ENCODE measurements at regions not wholly inside any gene's neighbourhood (a gene's known extent, or its start where the extent isn't known, plus 50 kb on each side); places are given as distances from the start of the nearest gene placed in this dataset.

DNA sequence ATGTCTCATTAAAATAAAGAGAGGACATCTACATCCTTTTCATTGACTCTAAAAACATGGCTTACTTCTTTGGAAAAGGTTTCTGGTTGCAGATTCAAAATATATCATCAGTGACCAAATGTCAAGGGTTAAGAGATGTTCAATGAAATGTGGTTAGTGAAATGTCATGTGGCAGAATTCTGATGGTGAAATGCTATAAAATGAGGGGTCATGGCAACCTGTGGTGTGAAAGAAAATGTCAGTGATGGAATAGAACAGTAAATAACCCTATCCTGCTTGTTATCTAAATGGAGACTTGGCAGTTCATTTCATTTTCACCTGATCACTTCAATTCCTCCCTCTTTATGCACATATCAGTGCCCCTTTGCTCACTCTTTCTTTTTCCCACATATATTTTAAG is 79.4 kb downstream of the TFPI2 start:
- no peaks in the 10 kb centered on the region for H3K23me2 ChIP-seq (ENCODE audit: insufficient read length, low read depth, low read length, poor library complexity, severe bottlenecking)
- no peaks in the 10 kb centered on the region for H4K20me1 ChIP-seq (ENCODE audit: control insufficient read depth, insufficient read depth, insufficient read length)
- H2BK15ac ChIP-seq (ENCODE audit: low read depth, low read length) = no peak overlapping the region
- no peak overlapping the region for H4K91ac ChIP-seq (ENCODE audit: insufficient read length, low read depth, low read length)
- Mint-ChIP-seq H3K36me3 (ENCODE audit: insufficient read depth in 1 of 3, low read depth in 3 of 3) (no peaks in the 10 kb centered on the region; a peak in 1 of 7 replicates), H3K4me3 (no peak overlapping the region), H3K9me3 (no peaks in the 10 kb centered on the region), H3K27ac (no peak overlapping the region), H3K4me1 (peaks cover 0 to 1% of the 10 kb centered on the region in 2 experiments; a peak in 1 of 4 replicates), H3K27me3 (ENCODE audit: low read depth) (no peaks in the 10 kb centered on the region)
- no peaks in the 10 kb centered on the region for H3K4me1 ChIP-seq (ENCODE audit: insufficient read depth, low read length)
- no peak overlapping the region for H3K4me2 ChIP-seq (ENCODE audit: insufficient read depth, insufficient read length, low read length)
- no peak overlapping the region for H3K56ac ChIP-seq (ENCODE audit: insufficient read length, low read depth, low read length)
- no peaks in the 10 kb centered on the region for H3K79me2 ChIP-seq (ENCODE audit: insufficient read depth, low read length)
- H3T11ph ChIP-seq (ENCODE audit: low read length) = no peak overlapping the region
- no peaks in the 10 kb centered on the region for H3K79me1 ChIP-seq (ENCODE audit: insufficient read depth, low read depth, low read length, poor library complexity, severe bottlenecking)
- H3K27ac ChIP-seq (ENCODE audit: insufficient read length, low read depth, low read length) = no peak overlapping the region
- H3K9ac ChIP-seq (ENCODE audit: extremely low read depth, insufficient read length, low read length) = no peak overlapping the region
- H3K14ac ChIP-seq (ENCODE audit: insufficient read depth, low read length) = no peak overlapping the region
- H4K8ac ChIP-seq (replicated peaks; ENCODE audit: insufficient read length, low read depth, low read length) = no peak overlapping the region
- H2BK5ac ChIP-seq (ENCODE audit: insufficient read length, low read length) = no peak overlapping the region
- no peak for DNase-seq
- H4K5ac ChIP-seq (ENCODE audit: insufficient read length, low read depth, low read length) = no peak overlapping the region
- H2BK20ac ChIP-seq (ENCODE audit: low read depth, low read length, poor library complexity, severe bottlenecking) = no peak overlapping the region
- no peak overlapping the region for H3K18ac ChIP-seq (ENCODE audit: insufficient read length, low read depth, low read length)
- no peak overlapping the region for H2BK12ac ChIP-seq (ENCODE audit: insufficient read length, low read depth, low read length)
- no peak overlapping the region for H2AK5ac ChIP-seq (ENCODE audit: insufficient read length, low read length)
- H3K23ac ChIP-seq (ENCODE audit: insufficient read length, low read depth, low read length) = no peak overlapping the region
- no peak overlapping the region for H3K4ac ChIP-seq (ENCODE audit: low read depth, low read length)
- H3K9me3 ChIP-seq (ENCODE audit: control insufficient read depth, low read depth, low read length) = no peaks in the 10 kb centered on the region
- no peak overlapping the region for H2AFZ ChIP-seq (ENCODE audit: low read length)
- TF ChIP-seq, protein P1, sequence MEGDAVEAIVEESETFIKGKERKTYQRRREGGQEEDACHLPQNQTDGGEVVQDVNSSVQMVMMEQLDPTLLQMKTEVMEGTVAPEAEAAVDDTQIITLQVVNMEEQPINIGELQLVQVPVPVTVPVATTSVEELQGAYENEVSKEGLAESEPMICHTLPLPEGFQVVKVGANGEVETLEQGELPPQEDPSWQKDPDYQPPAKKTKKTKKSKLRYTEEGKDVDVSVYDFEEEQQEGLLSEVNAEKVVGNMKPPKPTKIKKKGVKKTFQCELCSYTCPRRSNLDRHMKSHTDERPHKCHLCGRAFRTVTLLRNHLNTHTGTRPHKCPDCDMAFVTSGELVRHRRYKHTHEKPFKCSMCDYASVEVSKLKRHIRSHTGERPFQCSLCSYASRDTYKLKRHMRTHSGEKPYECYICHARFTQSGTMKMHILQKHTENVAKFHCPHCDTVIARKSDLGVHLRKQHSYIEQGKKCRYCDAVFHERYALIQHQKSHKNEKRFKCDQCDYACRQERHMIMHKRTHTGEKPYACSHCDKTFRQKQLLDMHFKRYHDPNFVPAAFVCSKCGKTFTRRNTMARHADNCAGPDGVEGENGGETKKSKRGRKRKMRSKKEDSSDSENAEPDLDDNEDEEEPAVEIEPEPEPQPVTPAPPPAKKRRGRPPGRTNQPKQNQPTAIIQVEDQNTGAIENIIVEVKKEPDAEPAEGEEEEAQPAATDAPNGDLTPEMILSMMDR (conservative IDR thresholded peaks at IDR 0.05) = no peak
- H3K27me3 ChIP-seq (ENCODE audit: insufficient read depth, low read length) = no peaks in the 10 kb centered on the region
- H2BK120ac ChIP-seq (ENCODE audit: low read depth, low read length, poor library complexity, severe bottlenecking) = no peak overlapping the region

All from H9 (cell line).